Caco-2 (cell line): ENCODE measurements at regions not wholly inside any gene's neighbourhood (a gene's known extent, or its start where the extent isn't known, plus 50 kb on each side); places are given as distances from the start of the nearest gene placed in this dataset.

Experiments
- BruUV-seq: library from RNA; stranded (reverse); fragments of 400-500 nt; replicated peaks from 2 replicates; lab custom pipeline; 2021; lab: Mats Ljungman, UMichigan
- CTCF ChIA-PET: fragments of 300-600 bp; sonication (Branson Sonifier 250); formaldehyde crosslinking; loops from one replicate; lab custom pipeline; 2022; ENCODE audit warnings: antibody characterized with exemption; lab: Charles Lee
- POLR2A ChIA-PET: fragments of 300-600 bp; sonication (Branson Sonifier 250); formaldehyde crosslinking; loops from one replicate; lab custom pipeline; 2022; ENCODE audit warnings: antibody characterized with exemption; lab: Charles Lee
- DNase-seq, 2 experiments: peaks; one replicate each; pipeline versions ENCODE4 v3.0.0 to v3.0.0-alpha.2; 2020 to 2022
- H3K27me3 ChIP-seq: replicated peaks from 2 replicates; pipeline ENCODE4 v1.6.0; 2011; ENCODE audit warnings: low read length; ENCODE audit not compliant: control insufficient read depth, insufficient read depth
- H3K36me3 ChIP-seq: 2 replicates; pipeline ENCODE4 v1.5.1; 2011; ENCODE audit warnings: low read length; ENCODE audit not compliant: control insufficient read depth, insufficient read depth
- H3K4me1 ChIP-seq: fragments of 250-450 bp; sonication (Bioruptor Pico); 2 replicates; pipeline ENCODE4 v1.5.1; 2020; ENCODE audit warnings: mild to moderate bottlenecking
- H3K4me3 ChIP-seq: 2 replicates; pipeline ENCODE4 v1.5.1; 2011; ENCODE audit warnings: low read depth, mild to moderate bottlenecking, control low read depth, low read length
- H3K9me3 ChIP-seq: fragments of 250-450 bp; sonication (Bioruptor Pico); 2 replicates; pipeline ENCODE4 v1.5.1; 2020; ENCODE audit warnings: mild to moderate bottlenecking, moderate library complexity
- H3K27ac Mint-ChIP-seq: one replicate; pipeline ENCODE4 v1.8.0; 2022; ENCODE audit warnings: mixed read lengths; ENCODE audit not compliant: unreplicated experiment
- H3K27me3 Mint-ChIP-seq: one replicate; pipeline ENCODE4 v1.8.0; 2022; ENCODE audit warnings: mixed read lengths; ENCODE audit not compliant: insufficient read depth, unreplicated experiment
- H3K36me3 Mint-ChIP-seq: one replicate; pipeline ENCODE4 v1.8.0; 2022; ENCODE audit warnings: mild to moderate bottlenecking, mixed read lengths; ENCODE audit not compliant: insufficient read depth, unreplicated experiment
- H3K4me1 Mint-ChIP-seq: one replicate; pipeline ENCODE4 v1.8.0; 2022; ENCODE audit warnings: low read depth, mixed read lengths; ENCODE audit not compliant: unreplicated experiment
- H3K4me3 Mint-ChIP-seq: one replicate; pipeline ENCODE4 v1.8.0; 2022; ENCODE audit warnings: mild to moderate bottlenecking, moderate library complexity, mixed read lengths; ENCODE audit not compliant: unreplicated experiment
- H3K9me3 Mint-ChIP-seq: one replicate; pipeline ENCODE4 v1.8.0; 2022; ENCODE audit warnings: mixed read lengths; ENCODE audit not compliant: unreplicated experiment
- intact Hi-C: fragments of 100-400 bp; cut with micrococcal nuclease; formaldehyde crosslinking; loops from one replicate; pipeline ENCODE4 v1.10.0; 2022; ENCODE audit not compliant: unreplicated experiment
- TF ChIP-seq, protein P1 (sequence below), 2 experiments: fragments of 200-600 bp in 1 of 2; IDR thresholded peaks; 1 replicate in 1 of 2; 2 replicates in 1 of 2; pipeline versions ENCODE4 v1.5.1 to v1.8.0; 2011 to 2022; ENCODE audit warnings: antibody characterized with exemption in 1 of 2, control low read depth in 1 of 2, inconsistent platforms in 1 of 2, low read depth in 1 of 2, low read length in 1 of 2, mild to moderate bottlenecking in 1 of 2, moderate library complexity in 1 of 2; ENCODE audit not compliant: insufficient read depth in 1 of 2, severe bottlenecking in 1 of 2, unreplicated experiment in 1 of 2

DNA sequence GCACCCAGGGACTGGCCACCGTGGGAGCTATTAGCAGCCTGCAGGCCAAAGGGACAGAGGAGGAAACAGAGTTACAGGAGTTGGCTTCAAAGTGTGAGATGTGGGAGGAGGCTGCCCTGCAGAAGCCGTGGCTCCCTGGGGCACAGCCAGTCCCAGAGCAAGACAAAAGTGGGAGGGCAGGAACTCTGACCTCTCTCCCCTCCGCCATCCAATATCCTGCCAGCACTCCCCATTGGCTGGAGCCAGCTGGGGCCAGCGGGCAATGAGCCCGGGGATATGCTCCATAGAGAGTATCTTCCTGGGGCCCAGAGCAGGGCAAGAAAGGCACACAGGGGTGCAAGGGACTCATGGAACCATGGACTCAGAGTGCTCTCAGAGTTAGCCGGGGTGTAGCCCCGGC, 143.1 kb downstream of the INHBB start:
- CTCF ChIA-PET, result no interaction called here

DNA sequence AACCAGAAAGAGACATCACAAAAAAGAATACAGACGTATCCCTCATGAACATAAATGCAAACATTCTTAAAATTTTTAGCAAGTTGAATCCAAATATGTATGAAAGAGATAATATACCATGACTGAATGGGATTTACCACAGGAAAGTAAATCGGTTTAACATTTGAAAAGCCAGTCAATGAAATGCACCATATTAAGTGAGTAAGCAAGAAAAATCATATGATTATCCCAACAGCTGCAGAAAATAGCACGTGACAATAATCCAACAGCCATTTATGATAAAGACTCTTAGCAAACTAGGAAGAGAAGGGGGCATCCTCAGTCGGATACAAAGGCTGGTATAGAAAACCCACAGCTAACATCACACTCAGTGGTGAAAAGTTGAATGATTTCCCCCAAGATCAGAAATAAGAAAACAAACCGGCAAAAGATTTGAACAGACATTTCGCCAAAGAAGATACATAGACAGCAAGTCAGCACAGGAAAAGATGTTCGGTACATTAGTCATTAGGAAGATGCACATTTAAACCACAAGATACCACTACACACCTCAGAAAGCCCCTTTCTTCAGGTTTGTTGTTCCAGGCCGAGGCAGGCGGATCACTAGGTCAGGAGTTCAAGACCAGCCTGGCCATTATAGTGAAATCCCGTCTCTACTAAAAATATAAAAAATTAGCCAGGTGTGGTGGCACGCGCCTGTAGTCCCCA, 144.3 kb downstream of the INHBB start:
- Mint-ChIP-seq H3K36me3 (no peaks in the 10 kb centered on the region), H3K27me3 (peaks cover 3% of the 10 kb centered on the region), H3K27ac (no peak overlapping the region), H3K9me3 (no peaks in the 10 kb centered on the region), H3K4me3 (no peak overlapping the region), H3K4me1 (no peaks in the 10 kb centered on the region)
- Histone ChIP-seq H3K36me3 (no peaks in the 10 kb centered on the region), H3K27me3 (no peaks in the 10 kb centered on the region), H3K9me3 (no peaks in the 10 kb centered on the region), H3K4me1 (peaks cover 6% of the 10 kb centered on the region; the same call in 1 of the 2 replicates), H3K4me3 (no peak overlapping the region)
- no TSS peak for BruUV-seq
- CTCF ChIA-PET, result no interaction called here
- POLR2A ChIA-PET, result no interaction called here
- TF ChIP-seq, protein P1, sequence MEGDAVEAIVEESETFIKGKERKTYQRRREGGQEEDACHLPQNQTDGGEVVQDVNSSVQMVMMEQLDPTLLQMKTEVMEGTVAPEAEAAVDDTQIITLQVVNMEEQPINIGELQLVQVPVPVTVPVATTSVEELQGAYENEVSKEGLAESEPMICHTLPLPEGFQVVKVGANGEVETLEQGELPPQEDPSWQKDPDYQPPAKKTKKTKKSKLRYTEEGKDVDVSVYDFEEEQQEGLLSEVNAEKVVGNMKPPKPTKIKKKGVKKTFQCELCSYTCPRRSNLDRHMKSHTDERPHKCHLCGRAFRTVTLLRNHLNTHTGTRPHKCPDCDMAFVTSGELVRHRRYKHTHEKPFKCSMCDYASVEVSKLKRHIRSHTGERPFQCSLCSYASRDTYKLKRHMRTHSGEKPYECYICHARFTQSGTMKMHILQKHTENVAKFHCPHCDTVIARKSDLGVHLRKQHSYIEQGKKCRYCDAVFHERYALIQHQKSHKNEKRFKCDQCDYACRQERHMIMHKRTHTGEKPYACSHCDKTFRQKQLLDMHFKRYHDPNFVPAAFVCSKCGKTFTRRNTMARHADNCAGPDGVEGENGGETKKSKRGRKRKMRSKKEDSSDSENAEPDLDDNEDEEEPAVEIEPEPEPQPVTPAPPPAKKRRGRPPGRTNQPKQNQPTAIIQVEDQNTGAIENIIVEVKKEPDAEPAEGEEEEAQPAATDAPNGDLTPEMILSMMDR (IDR thresholded peaks at IDR 0.05; ENCODE audit: insufficient read depth in 1 of 2, low read depth in 1 of 2, low read length in 1 of 2, severe bottlenecking in 1 of 2, unreplicated experiment in 1 of 2), result no peak
- no peak for DNase-seq
- intact Hi-C loops, result no loop called here

More for the DNA sequence above, 143.1 kb downstream of the INHBB start:
- intact Hi-C loops, result no loop called here
- Mint-ChIP-seq H3K4me3 (no peak overlapping the region), H3K4me1 (no peaks in the 10 kb centered on the region), H3K27me3 (peaks cover 3% of the 10 kb centered on the region), H3K27ac (no peak overlapping the region), H3K9me3 (no peaks in the 10 kb centered on the region), H3K36me3 (no peaks in the 10 kb centered on the region)
- Histone ChIP-seq H3K9me3 (no peaks in the 10 kb centered on the region), H3K4me3 (no peak overlapping the region), H3K27me3 (no peaks in the 10 kb centered on the region), H3K4me1 (peaks cover 6% of the 10 kb centered on the region; the same call in 1 of the 2 replicates), H3K36me3 (no peaks in the 10 kb centered on the region)
- no TSS peak for BruUV-seq
- POLR2A ChIA-PET, result no interaction called here
- DNase-seq, result no peak
- TF ChIP-seq, protein P1 (IDR thresholded peaks at IDR 0.05; ENCODE audit: insufficient read depth in 1 of 2, low read depth in 1 of 2, low read length in 1 of 2, severe bottlenecking in 1 of 2, unreplicated experiment in 1 of 2), result no peak

DNA sequence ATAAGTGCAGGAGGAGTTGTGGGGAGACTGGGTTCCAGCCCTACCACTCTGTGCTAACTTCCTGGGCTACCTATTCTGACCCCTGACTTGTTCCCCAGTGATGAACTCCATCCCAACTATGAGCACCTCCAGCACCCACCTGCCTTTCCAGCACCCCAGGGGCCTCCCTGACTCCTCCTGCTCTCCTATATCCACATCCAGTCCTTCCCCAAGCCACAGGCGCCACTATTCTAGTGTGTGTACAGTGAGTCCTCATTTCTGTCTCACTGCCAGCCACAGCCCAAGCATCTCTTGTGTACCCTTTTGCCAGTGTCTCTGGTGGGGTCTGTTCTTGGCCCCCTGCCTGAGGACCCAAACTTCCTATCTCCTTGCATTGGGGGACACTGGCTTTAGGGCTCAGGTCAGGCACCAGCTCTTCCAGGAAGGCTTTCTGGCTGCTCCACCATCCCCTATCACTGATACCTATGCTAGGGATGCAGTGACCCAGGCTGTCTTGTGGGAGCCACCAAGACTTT, 145.2 kb downstream of the INHBB start:
- H3K9me3 Mint-ChIP-seq, result no peaks in the 10 kb centered on the region
- Histone ChIP-seq H3K36me3 (no peaks in the 10 kb centered on the region), H3K4me3 (no peak overlapping the region), H3K9me3 (no peaks in the 10 kb centered on the region), H3K4me1 (peaks cover 6% of the 10 kb centered on the region; the same call in 1 of the 2 replicates), H3K27me3 (no peaks in the 10 kb centered on the region)
- intact Hi-C loops, result no loop called here
- ChIA-PET CTCF (no interaction called here), POLR2A (no interaction called here)
- no peaks in the 10 kb centered on the region for H3K4me1 Mint-ChIP-seq
- no peak for DNase-seq
- H3K36me3 Mint-ChIP-seq, result no peaks in the 10 kb centered on the region
- H3K27ac Mint-ChIP-seq, result no peak overlapping the region
- peaks cover 3% of the 10 kb centered on the region for H3K27me3 Mint-ChIP-seq
- no TSS peak for BruUV-seq
- no peak overlapping the region for H3K4me3 Mint-ChIP-seq
- TF ChIP-seq, protein P1 (IDR thresholded peaks at IDR 0.05; ENCODE audit: insufficient read depth in 1 of 2, low read depth in 1 of 2, low read length in 1 of 2, severe bottlenecking in 1 of 2, unreplicated experiment in 1 of 2), result no peak
